ENCODE measurements at regions not wholly inside any gene's neighbourhood (a gene's known extent, or its start where the extent isn't known, plus 50 kb on each side); places are given as distances from the start of the nearest gene placed in this dataset.
A peak's percentile ranks its signal among the peaks of the same experiment; 100 is the strongest.

- Histone ChIP-seq H3K9me3 (ENCODE audit: insufficient read depth, low read length) (peaks cover 16% of the 10 kb centered on the region; the same call in 1 of the 2 replicates), H3K9me2 (replicated peaks; ENCODE audit: insufficient read depth, low read length) (no peaks in the 10 kb centered on the region), H3K27me3 (ENCODE audit: low read length) (no peaks in the 10 kb centered on the region), H3K27ac (ENCODE audit: low read depth, low read length) (peak overlapping the region; percentile 87), H2AFZ (ENCODE audit: low read depth, low read length, severe bottlenecking) (peak overlapping the region; percentile 17), H3F3A (ENCODE audit: insufficient read depth) (peaks cover 62% of the 10 kb centered on the region), H3K4me2 (ENCODE audit: low read depth, low read length, poor library complexity, severe bottlenecking) (peak overlapping the region; percentile 97), H4K20me1 (ENCODE audit: low read depth, low read length) (no peaks in the 10 kb centered on the region), H3K4me3 (ENCODE audit: insufficient read depth, low read length, poor library complexity, severe bottlenecking) (peak overlapping the region; percentile 36), H3K79me2 (ENCODE audit: insufficient read depth, low read length) (peaks cover 31% of the 10 kb centered on the region), H3K9ac (ENCODE audit: low read length) (peak overlapping the region; percentile 55), H3K36me3 (ENCODE audit: low read length) (peaks cover 4% of the 10 kb centered on the region; the same call in 1 of the 2 replicates)
- no peak for TF ChIP-seq CTCF (IDR thresholded peaks at IDR 0.05; ENCODE audit: insufficient read depth, low read length, poor library complexity, severe bottlenecking)
- TF ChIP-seq EZH2phosphoT487 (conservative IDR thresholded peaks at IDR 0.05; ENCODE audit: low read length), result no peak
Observed at GRCh38 chr2:144249035-144249637, 270.8 kb downstream of the ZEB2 start.

GRCh38 chr2:144248350-144249034 is 271.4 kb downstream of the ZEB2 start:
- peak overlapping the region; percentile 66 for H2AFZ ChIP-seq (ENCODE audit: low read depth, low read length, severe bottlenecking)
- peaks cover 4% of the 10 kb centered on the region; the same call in 1 of the 2 replicates for H3K36me3 ChIP-seq (ENCODE audit: low read length)
- H3K79me2 ChIP-seq (ENCODE audit: insufficient read depth, low read length), result peaks cover 31% of the 10 kb centered on the region
- H3K9ac ChIP-seq (ENCODE audit: low read length), result peak overlapping the region; percentile 55
- H3K4me2 ChIP-seq (ENCODE audit: low read depth, low read length, poor library complexity, severe bottlenecking), result peak overlapping the region; percentile 97
- no peaks in the 10 kb centered on the region for H3K9me2 ChIP-seq (replicated peaks; ENCODE audit: insufficient read depth, low read length)
- H4K20me1 ChIP-seq (ENCODE audit: low read depth, low read length), result no peaks in the 10 kb centered on the region
- TF ChIP-seq EZH2phosphoT487 (conservative IDR thresholded peaks at IDR 0.05; ENCODE audit: low read length) (no peak), CTCF (IDR thresholded peaks at IDR 0.05; ENCODE audit: insufficient read depth, low read length, poor library complexity, severe bottlenecking) (no peak)
- peaks cover 69% of the 10 kb centered on the region for H3F3A ChIP-seq (ENCODE audit: insufficient read depth)
- H3K27me3 ChIP-seq (ENCODE audit: low read length), result no peaks in the 10 kb centered on the region
- peak overlapping the region; percentile 36 for H3K4me3 ChIP-seq (ENCODE audit: insufficient read depth, low read length, poor library complexity, severe bottlenecking)
- H3K27ac ChIP-seq (ENCODE audit: low read depth, low read length), result peak overlapping the region; percentile 87
- peaks cover 11% of the 10 kb centered on the region; the same call in 1 of the 2 replicates for H3K9me3 ChIP-seq (ENCODE audit: insufficient read depth, low read length)

GRCh38 chr2:144244938-144245337 is 275.0 kb downstream of the ZEB2 start:
- peaks cover 81% of the 10 kb centered on the region for H3F3A ChIP-seq (ENCODE audit: insufficient read depth)
- H3K9ac ChIP-seq (ENCODE audit: low read length), result peak overlapping the region; percentile 34; the same call in 1 of the 2 replicates
- H3K4me3 ChIP-seq (ENCODE audit: insufficient read depth, low read length, poor library complexity, severe bottlenecking), result no peak overlapping the region
- H4K20me1 ChIP-seq (ENCODE audit: low read depth, low read length), result no peaks in the 10 kb centered on the region
- H3K27ac ChIP-seq (ENCODE audit: low read depth, low read length), result peak overlapping the region; percentile 98
- TF ChIP-seq CTCF (IDR thresholded peaks at IDR 0.05; ENCODE audit: insufficient read depth, low read length, poor library complexity, severe bottlenecking) (no peak), EZH2phosphoT487 (conservative IDR thresholded peaks at IDR 0.05; ENCODE audit: low read length) (no peak)
- no peaks in the 10 kb centered on the region for H3K9me3 ChIP-seq (ENCODE audit: insufficient read depth, low read length)
- H3K27me3 ChIP-seq (ENCODE audit: low read length), result no peaks in the 10 kb centered on the region
- H3K4me2 ChIP-seq (ENCODE audit: low read depth, low read length, poor library complexity, severe bottlenecking), result peak overlapping the region; percentile 93
- no peaks in the 10 kb centered on the region for H3K36me3 ChIP-seq (ENCODE audit: low read length)
- H3K9me2 ChIP-seq (replicated peaks; ENCODE audit: insufficient read depth, low read length), result no peaks in the 10 kb centered on the region
- H2AFZ ChIP-seq (ENCODE audit: low read depth, low read length, severe bottlenecking), result no peak overlapping the region
- peaks cover 27% of the 10 kb centered on the region for H3K79me2 ChIP-seq (ENCODE audit: insufficient read depth, low read length)

Data from SU-DHL-6 (cell line).